HEK293T (cell line): ENCODE measurements at regions not wholly inside any gene's neighbourhood (a gene's known extent, or its start where the extent isn't known, plus 50 kb on each side); places are given as distances from the start of the nearest gene placed in this dataset.
A peak's percentile ranks its signal among the peaks of the same experiment; 100 is the strongest.
"Not testable (repeated sequence)": the region's sequence is repeated elsewhere in the genome, so short reads cannot be mapped to it uniquely, and the experiment has no call there.

Source experiments
- CTCF ChIA-PET: fragments of 350-600 bp; formaldehyde crosslinking; extraction: SDS; loops from one replicate; lab custom pipeline; 2021; ENCODE audit warnings: antibody characterized with exemption, inconsistent platforms; lab: Yijun Ruan, JAX
- POLR2A ChIA-PET: fragments of 350-600 bp; formaldehyde crosslinking; extraction: SDS; loops from one replicate; lab custom pipeline; 2020; ENCODE audit warnings: antibody characterized with exemption, inconsistent platforms; lab: Yijun Ruan, JAX
- DNase-seq: peaks from one replicate; pipeline ENCODE4 v3.0.0; 2012; ENCODE audit warnings: mixed read lengths; ENCODE audit errors: extremely low spot score
- ARNT ChIP-seq: fragments of 450-650 bp; IDR thresholded peaks from 2 replicates; pipeline ENCODE4 v1.6.1; 2017; ENCODE audit warnings: mild to moderate bottlenecking
- BHLHE40 ChIP-seq: fragments of 450-650 bp; IDR thresholded peaks from 2 replicates; pipeline ENCODE4 v1.6.1; 2016; ENCODE audit warnings: mild to moderate bottlenecking, moderate library complexity, borderline replicate concordance
- CTBP1 ChIP-seq: fragments of 450-650 bp; IDR thresholded peaks from 2 replicates; pipeline ENCODE4 v1.6.1; 2016; ENCODE audit warnings: borderline replicate concordance
- ELF4 ChIP-seq: fragments of 450-650 bp; IDR thresholded peaks from 2 replicates; pipeline ENCODE4 v1.6.1; 2017; ENCODE audit warnings: antibody characterized with exemption
- FOXA1 ChIP-seq: fragments of 450-650 bp; IDR thresholded peaks from 2 replicates; pipeline ENCODE4 v1.6.1; 2016; ENCODE audit warnings: mild to moderate bottlenecking
- FOXK2 ChIP-seq: fragments of 450-650 bp; IDR thresholded peaks from 2 replicates; pipeline ENCODE4 v1.6.1; 2016; ENCODE audit warnings: mild to moderate bottlenecking
- FOXM1 ChIP-seq: fragments of 450-650 bp; IDR thresholded peaks from 2 replicates; pipeline ENCODE4 v1.6.1; 2017; ENCODE audit warnings: mild to moderate bottlenecking, borderline replicate concordance
- HDGF ChIP-seq: fragments of 450-650 bp; IDR thresholded peaks from 2 replicates; pipeline ENCODE4 v1.6.1; 2017; ENCODE audit warnings: antibody characterized with exemption, borderline replicate concordance
- L3MBTL2 ChIP-seq: fragments of 450-650 bp; conservative IDR thresholded peaks from 2 replicates; pipeline ENCODE4 v1.6.1; 2016; ENCODE audit warnings: mild to moderate bottlenecking
- LEF1 ChIP-seq: fragments of 450-650 bp; IDR thresholded peaks from 2 replicates; pipeline ENCODE4 v1.6.1; 2017; ENCODE audit warnings: mild to moderate bottlenecking, borderline replicate concordance
- NFRKB ChIP-seq: fragments of 450-650 bp; IDR thresholded peaks from 2 replicates; pipeline ENCODE4 v1.6.1; 2016; ENCODE audit warnings: mild to moderate bottlenecking, moderate library complexity
- SP1 ChIP-seq: fragments of 450-650 bp; IDR thresholded peaks from 2 replicates; pipeline ENCODE4 v1.6.1; 2017
- SUZ12 ChIP-seq: fragments of 450-650 bp; IDR thresholded peaks from 2 replicates; pipeline ENCODE4 v1.6.1; 2016; ENCODE audit warnings: mild to moderate bottlenecking
- TARDBP ChIP-seq: fragments of 450-650 bp; IDR thresholded peaks from 2 replicates; pipeline ENCODE4 v1.6.1; 2016
- ZNF384 ChIP-seq: fragments of 450-650 bp; IDR thresholded peaks from 2 replicates; pipeline ENCODE4 v1.6.1; 2016
- TF ChIP-seq, protein P1 (sequence below): fragments of 450-650 bp; IDR thresholded peaks from 2 replicates; pipeline ENCODE4 v1.6.1; 2016

DNA sequence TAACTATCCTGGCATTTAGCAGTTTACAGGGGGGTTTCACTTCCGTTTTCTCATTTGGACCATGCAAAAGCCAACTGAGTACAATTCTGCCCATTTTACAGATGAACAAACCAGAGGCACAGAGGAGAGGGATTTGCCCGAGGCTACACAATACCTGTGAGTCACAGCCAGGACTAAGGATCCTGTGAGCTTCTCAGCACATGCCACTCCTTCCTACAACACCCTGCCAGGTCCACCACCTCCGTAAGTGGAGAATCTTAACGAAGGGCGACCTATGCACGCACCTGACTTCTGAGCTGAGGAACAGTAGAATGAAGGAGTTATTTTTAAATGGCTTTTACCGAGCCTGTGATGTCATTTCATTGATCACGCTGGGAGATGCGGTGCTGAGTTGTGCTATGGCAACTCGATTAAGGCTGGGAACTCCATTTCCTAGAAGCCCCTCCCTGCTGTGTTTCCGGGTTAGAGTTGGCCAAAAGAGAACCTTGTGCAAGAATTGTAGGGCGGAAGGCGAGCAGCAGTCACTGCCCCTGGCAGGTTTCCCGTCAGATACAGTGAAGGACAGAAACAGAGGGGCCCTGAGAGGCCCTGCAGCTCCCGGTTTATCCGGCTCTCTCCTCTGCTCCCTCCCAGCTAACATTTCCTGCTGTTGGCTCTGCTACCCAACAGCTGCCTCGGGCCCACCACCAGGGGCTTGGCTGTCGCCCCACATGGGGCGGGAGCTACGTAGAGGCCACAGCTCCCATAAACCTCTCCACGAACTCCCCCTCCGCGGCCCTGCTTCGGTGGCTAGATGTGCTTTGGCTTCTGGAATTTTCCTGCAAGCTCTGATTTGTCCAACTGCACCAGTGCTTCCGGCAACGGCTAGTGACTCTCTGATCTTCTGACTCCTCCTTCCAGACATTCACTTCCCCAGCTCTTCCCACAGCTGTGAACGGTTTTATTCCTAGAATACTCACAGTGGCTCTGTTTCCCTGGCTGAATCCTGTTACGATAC is 75.1 kb upstream of the USP9X start:
- no peak for TF ChIP-seq ELF4
- no peak for TF ChIP-seq BHLHE40
- no peak for TF ChIP-seq LEF1
- no peak for TF ChIP-seq SP1
- TF ChIP-seq FOXM1 = no peak
- TF ChIP-seq, protein P1, sequence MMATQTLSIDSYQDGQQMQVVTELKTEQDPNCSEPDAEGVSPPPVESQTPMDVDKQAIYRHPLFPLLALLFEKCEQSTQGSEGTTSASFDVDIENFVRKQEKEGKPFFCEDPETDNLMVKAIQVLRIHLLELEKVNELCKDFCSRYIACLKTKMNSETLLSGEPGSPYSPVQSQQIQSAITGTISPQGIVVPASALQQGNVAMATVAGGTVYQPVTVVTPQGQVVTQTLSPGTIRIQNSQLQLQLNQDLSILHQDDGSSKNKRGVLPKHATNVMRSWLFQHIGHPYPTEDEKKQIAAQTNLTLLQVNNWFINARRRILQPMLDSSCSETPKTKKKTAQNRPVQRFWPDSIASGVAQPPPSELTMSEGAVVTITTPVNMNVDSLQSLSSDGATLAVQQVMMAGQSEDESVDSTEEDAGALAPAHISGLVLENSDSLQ = no peak
- no peak for TF ChIP-seq FOXA1
- TF ChIP-seq FOXK2 = no peak
- TF ChIP-seq L3MBTL2 = no peak
- TF ChIP-seq CTBP1 = no peak
- TF ChIP-seq ZNF384 = no peak
- no peak for TF ChIP-seq HDGF
- TF ChIP-seq SUZ12 = no peak
- no peak for TF ChIP-seq ARNT
- ChIA-PET CTCF (interaction anchor here (0.6 kb wide), 1 partner anchor 9 kb away, joined by 3 read pairs; no protein-coding TSS in a partner anchor), POLR2A (no interaction called here)
- DNase-seq = peak; percentile 35

GRCh38 chrX:41014776-41015360 is 70.4 kb upstream of the USP9X start:
- no peak for TF ChIP-seq ELF4
- TF ChIP-seq, protein P1 = no peak
- TF ChIP-seq FOXA1 = no peak
- TF ChIP-seq SP1 = no peak
- no peak for TF ChIP-seq NFRKB
- no peak for TF ChIP-seq SUZ12
- no peak for TF ChIP-seq LEF1
- TF ChIP-seq L3MBTL2 = no peak
- ChIA-PET CTCF (no interaction called here), POLR2A (interaction anchor here (1.0 kb wide), 1 partner anchor 70 kb away, joined by 3 read pairs; the partner anchor contains the start of gene USP9X)
- no peak for DNase-seq

GRCh38 chrX:41017785-41018184 is 67.5 kb upstream of the USP9X start:
- POLR2A ChIA-PET, CTCF ChIA-PET: not testable (repeated sequence)

DNA sequence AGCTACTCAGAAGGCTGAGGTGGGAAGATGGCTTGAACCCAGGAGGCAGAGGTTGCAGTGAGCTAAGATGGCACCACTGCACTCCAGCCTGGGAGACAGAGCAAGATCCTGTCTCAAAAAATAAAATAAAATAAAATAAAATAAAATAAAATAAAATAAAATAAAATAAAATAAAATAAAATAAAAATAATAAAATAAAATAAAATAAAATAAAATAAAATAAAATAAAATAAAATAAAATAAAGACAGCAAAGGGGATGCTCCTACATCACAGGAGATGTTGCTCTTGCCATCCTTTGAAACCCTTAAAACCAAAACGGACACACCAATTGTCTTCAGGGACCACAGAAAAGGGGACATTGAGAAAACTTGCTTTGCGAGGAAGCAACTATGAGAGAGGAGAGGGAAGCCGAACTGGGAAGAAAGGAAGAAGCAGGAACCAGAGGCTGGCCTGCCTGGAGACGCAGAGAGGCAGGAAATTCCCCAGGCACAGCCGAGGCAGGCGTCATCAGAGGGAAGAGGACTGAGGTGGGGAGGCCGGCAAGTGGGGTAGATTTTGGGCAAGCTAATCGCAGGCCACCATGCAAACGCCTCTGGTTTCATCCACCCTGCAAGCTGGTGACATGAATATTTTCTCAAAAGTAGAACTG is 66.7 kb upstream of the USP9X start:
- DNase-seq, CTCF ChIA-PET, POLR2A ChIA-PET: not testable (repeated sequence)

More at GRCh38 chrX:41017785-41018184, 67.5 kb upstream of the USP9X start:
- not testable (repeated sequence) for DNase-seq

DNA sequence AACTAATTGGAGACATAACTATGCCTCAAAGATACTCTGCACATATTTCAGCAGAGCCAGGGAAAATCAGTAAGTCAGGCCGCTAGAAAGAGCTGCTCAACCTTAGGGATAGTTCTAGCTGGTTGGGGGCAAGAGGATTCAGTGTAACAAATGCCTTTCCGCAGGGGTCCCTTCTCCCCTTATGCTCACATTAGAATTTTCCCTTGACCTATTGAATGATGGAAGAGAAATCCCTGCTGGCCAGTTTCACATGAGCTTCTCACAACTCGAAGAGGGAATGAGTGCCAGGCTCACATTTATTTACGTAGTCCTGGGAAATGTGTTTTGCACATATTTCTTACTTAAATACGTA is 66.2 kb upstream of the USP9X start:
- TF ChIP-seq HDGF = no peak
- no peak for TF ChIP-seq SP1
- TF ChIP-seq FOXA1 = no peak
- no peak for TF ChIP-seq FOXM1
- TF ChIP-seq ELF4 = no peak
- TF ChIP-seq NFRKB = no peak
- no peak for TF ChIP-seq CTBP1
- no peak for TF ChIP-seq ARNT
- no peak for TF ChIP-seq LEF1
- no peak for TF ChIP-seq FOXK2
- no peak for TF ChIP-seq L3MBTL2
- no peak for TF ChIP-seq ZNF384
- no peak for TF ChIP-seq TARDBP
- TF ChIP-seq BHLHE40 = no peak
- no peak for TF ChIP-seq SUZ12
- TF ChIP-seq, protein P1 = no peak
- CTCF ChIA-PET = interaction anchor here (0.6 kb wide), 1 partner anchor 8 kb away, joined by 3 read pairs; no protein-coding TSS in a partner anchor
- POLR2A ChIA-PET = no interaction called here
- no peak for DNase-seq

GRCh38 chrX:41022566-41022965 is 62.7 kb upstream of the USP9X start:
- no peak for TF ChIP-seq L3MBTL2
- ChIA-PET CTCF (interaction anchor here (0.7 kb wide), 1 partner anchor 12 kb away, joined by 3 read pairs; no protein-coding TSS in a partner anchor), POLR2A (no interaction called here)
- DNase-seq = no peak
